ENCODE measurements at regions not wholly inside any gene's neighbourhood (a gene's known extent, or its start where the extent isn't known, plus 50 kb on each side); places are given as distances from the start of the nearest gene placed in this dataset.
A peak's percentile ranks its signal among the peaks of the same experiment; 100 is the strongest.

DNA sequence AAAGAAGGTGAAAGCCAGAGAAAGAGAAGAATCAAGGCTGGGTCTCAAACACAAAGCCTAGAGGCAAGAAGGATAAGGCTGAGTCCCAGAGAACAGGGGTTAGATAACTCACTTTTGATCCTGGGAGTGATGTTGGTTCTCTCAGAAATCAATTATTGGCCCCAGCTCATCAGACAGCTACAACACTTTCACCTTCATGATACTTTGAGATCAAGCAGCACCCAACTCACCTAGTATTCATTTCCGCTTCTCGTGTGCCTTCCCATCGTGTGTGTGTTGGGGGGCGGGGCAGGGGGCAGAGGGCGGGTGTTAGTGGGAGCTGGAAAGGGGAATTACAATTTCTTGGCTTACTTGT, 92.2 kb upstream of the RAD23B start:
- Mint-ChIP-seq H3K36me3 (ENCODE audit: low read depth) (no peaks in the 10 kb centered on the region), H3K4me1 (ENCODE audit: low read depth) (no peaks in the 10 kb centered on the region), H3K27ac (no peak overlapping the region), H3K4me3 (no peak overlapping the region), H3K9me3 (ENCODE audit: insufficient read depth) (no peaks in the 10 kb centered on the region), H3K27me3 (ENCODE audit: low read depth) (peaks cover 15% of the 10 kb centered on the region)
- ChIA-PET CTCF (interaction anchor here (1.0 kb wide), 1 partner anchor 235 kb away, joined by 3 read pairs; no protein-coding TSS in a partner anchor), POLR2A (no interaction called here)
- no peak for ATAC-seq
- no peak for DNase-seq

DNA sequence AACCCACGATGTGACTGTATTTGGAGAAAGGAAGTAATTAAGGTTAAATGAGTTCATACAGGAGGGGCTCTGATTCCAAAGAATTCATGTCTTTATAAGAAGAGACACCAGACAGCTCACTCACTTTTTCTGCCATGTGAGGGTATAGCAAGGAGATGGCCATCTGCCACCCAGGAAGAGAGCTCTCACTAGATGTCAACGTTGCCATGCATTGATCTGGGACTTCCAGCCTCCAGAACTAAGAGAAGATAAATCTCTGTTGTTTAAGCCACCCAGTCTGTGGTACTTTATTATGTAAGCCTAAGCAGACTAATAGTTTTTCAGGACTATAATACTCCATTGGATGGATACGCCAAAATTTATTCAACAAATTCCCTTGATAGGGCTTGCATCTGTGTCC, 89.8 kb upstream of the RAD23B start:
- Mint-ChIP-seq H3K27me3 (ENCODE audit: low read depth) (peaks cover 14% of the 10 kb centered on the region), H3K27ac (no peak overlapping the region), H3K4me1 (ENCODE audit: low read depth) (no peaks in the 10 kb centered on the region), H3K9me3 (ENCODE audit: insufficient read depth) (no peaks in the 10 kb centered on the region), H3K4me3 (no peak overlapping the region), H3K36me3 (ENCODE audit: low read depth) (no peaks in the 10 kb centered on the region)
- no peak for DNase-seq
- ChIA-PET CTCF (no interaction called here), POLR2A (no interaction called here)
- ATAC-seq, result no peak

DNA sequence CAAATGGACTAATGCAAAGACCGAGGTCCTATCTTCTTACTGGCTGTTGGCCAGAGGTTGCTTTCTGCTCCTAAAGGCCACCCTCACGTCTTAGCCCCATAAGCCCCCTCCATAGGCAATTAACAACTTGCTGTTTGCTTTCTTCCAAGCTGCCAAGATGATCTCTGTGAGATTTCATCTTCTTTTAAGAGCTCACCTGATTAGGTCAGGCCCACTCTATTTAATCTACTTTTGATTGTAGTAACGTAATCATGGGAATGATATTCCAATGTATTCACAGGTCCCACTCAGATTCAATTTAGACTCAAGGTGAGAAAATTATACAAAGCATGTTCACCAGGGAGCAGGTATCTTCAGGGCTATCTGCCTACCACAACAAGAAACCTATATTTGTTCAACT, 84.4 kb upstream of the RAD23B start:
- H3K36me3 Mint-ChIP-seq (ENCODE audit: low read depth), result no peaks in the 10 kb centered on the region
- H3K4me3 Mint-ChIP-seq, result no peak overlapping the region
- ATAC-seq, result no peak
- no peak for DNase-seq
- CTCF ChIA-PET, result no interaction called here
- H3K27me3 Mint-ChIP-seq (ENCODE audit: low read depth), result peaks cover 2% of the 10 kb centered on the region
- no peaks in the 10 kb centered on the region for H3K9me3 Mint-ChIP-seq (ENCODE audit: insufficient read depth)
- no peaks in the 10 kb centered on the region for H3K4me1 Mint-ChIP-seq (ENCODE audit: low read depth)
- no peak overlapping the region for H3K27ac Mint-ChIP-seq
- POLR2A ChIA-PET, result no interaction called here

DNA sequence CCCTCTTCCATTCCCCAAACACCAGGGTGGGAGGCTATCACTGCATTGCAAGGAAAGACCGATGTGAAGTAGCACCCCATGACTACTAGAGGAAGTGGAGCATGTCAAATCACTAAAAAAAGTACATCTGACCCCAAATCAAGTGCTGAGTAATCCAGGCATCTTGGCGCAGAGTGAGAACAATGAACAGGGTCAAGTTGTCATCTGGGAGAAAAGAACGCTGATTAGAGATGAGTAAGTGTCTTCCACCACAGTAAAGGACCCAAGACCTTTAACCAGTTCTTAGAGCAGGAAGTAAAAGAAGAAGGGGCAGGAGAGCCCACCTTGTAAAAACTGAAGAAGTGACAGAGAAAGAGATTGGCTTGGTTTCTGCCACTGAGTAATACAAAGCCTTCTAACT, 75.0 kb upstream of the RAD23B start:
- H3K4me1 Mint-ChIP-seq (ENCODE audit: low read depth), result peaks cover 5% of the 10 kb centered on the region
- H3K9me3 Mint-ChIP-seq (ENCODE audit: insufficient read depth), result no peaks in the 10 kb centered on the region
- H3K27me3 Mint-ChIP-seq (ENCODE audit: low read depth), result peaks cover 18% of the 10 kb centered on the region
- ChIA-PET CTCF (no interaction called here), POLR2A (no interaction called here)
- DNase-seq (no peak), ATAC-seq (no peak)
- H3K27ac Mint-ChIP-seq, result no peak overlapping the region
- H3K4me3 Mint-ChIP-seq, result no peak overlapping the region
- no peaks in the 10 kb centered on the region for H3K36me3 Mint-ChIP-seq (ENCODE audit: low read depth)

DNA sequence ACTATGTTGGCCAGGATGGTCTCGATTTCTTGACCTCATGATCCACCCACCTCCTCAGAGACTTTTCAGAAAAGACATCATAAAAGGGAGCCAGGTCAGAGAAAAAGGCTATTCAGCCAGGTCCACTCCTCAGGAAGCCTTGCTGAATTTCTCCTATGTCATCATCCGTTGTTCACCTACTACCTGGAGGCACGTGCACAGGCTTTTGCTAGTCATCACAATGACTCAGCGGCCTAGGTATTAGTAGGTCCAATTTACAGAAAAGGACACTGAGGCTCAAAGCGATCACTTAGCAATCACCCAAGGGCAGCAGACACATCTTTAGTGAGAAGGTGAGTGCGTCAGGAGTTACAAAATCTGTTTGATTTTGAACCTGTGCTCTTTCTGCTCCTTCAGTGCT, 72.3 kb upstream of the RAD23B start:
- H3K36me3 Mint-ChIP-seq (ENCODE audit: low read depth), result no peaks in the 10 kb centered on the region
- no peak for DNase-seq
- ChIA-PET POLR2A (interaction anchor here (0.7 kb wide), 1 partner anchor 1737 kb away, joined by 3 read pairs; no protein-coding TSS in a partner anchor), CTCF (no interaction called here)
- H3K9me3 Mint-ChIP-seq (ENCODE audit: insufficient read depth), result no peaks in the 10 kb centered on the region
- no peak overlapping the region for H3K27ac Mint-ChIP-seq
- no peak for ATAC-seq
- H3K4me1 Mint-ChIP-seq (ENCODE audit: low read depth), result peaks cover 18% of the 10 kb centered on the region
- H3K27me3 Mint-ChIP-seq (ENCODE audit: low read depth), result peaks cover 12% of the 10 kb centered on the region
- no peak overlapping the region for H3K4me3 Mint-ChIP-seq

DNA sequence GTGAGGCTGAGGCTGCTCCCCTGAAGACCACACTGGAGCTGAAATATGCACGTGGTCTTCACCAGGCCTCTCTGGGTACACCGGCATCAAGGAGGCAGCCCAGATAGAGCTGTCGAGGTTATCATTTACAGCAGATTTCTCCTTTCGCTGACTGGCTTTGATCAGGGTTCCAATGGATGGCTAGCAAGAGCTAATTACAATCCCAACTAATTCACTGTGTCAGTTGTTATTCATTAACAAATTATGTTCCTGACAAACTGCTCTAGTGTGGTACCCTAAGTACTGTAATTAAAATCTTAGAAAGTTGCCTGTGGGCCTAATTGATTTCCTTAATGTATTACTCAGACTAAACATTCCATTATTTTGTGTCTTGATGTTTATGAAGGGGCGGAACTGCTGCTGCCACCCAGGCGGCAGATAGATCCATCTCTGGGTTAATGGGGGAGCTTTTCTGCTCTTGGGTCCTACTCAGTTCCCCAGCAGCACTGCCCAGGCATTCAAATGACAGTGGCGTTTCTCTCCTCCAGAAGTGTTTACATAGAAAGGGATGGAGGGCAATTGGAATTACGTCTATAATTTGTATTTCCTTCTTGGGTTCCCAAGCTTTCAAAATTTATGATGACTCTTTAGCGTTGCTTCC, 71.7 kb upstream of the RAD23B start:
- Mint-ChIP-seq H3K27me3 (ENCODE audit: low read depth) (peaks cover 11% of the 10 kb centered on the region), H3K9me3 (ENCODE audit: insufficient read depth) (no peaks in the 10 kb centered on the region), H3K36me3 (ENCODE audit: low read depth) (no peaks in the 10 kb centered on the region), H3K27ac (no peak overlapping the region), H3K4me3 (no peak overlapping the region), H3K4me1 (ENCODE audit: low read depth) (peaks cover 18% of the 10 kb centered on the region)
- DNase-seq, result no peak
- CTCF ChIA-PET, result no interaction called here
- POLR2A ChIA-PET, result interaction anchor here (0.6 to 0.7 kb wide), 2 partner anchors 109 to 1738 kb away, joined by 3 read pairs; no protein-coding TSS in a partner anchor
- no peak for ATAC-seq

DNA sequence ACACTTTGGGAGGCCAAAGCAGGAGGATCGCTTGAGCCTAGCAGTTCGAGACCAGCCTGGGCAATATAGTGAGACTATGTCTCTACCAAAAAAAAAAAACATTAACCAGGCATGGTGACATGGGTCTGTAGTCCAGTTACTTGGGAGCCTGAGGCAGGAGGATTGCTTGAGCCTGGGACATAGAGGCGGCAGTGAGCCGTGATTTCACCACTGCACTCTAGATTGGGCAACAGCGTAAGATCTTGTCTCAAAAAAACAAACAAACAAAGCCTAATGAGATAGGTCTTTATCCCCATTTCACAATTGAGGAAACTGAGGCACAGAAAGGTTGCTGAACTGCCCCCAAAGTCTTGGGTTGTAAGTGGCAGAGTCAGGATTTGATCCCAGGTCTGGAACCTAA, 70.5 kb upstream of the RAD23B start:
- POLR2A ChIA-PET, result no interaction called here
- no peak for DNase-seq
- no peaks in the 10 kb centered on the region for H3K9me3 Mint-ChIP-seq (ENCODE audit: insufficient read depth)
- H3K27me3 Mint-ChIP-seq (ENCODE audit: low read depth), result peaks cover 11% of the 10 kb centered on the region
- H3K36me3 Mint-ChIP-seq (ENCODE audit: low read depth), result no peaks in the 10 kb centered on the region
- H3K27ac Mint-ChIP-seq, result no peak overlapping the region
- H3K4me1 Mint-ChIP-seq (ENCODE audit: low read depth), result peaks cover 18% of the 10 kb centered on the region
- CTCF ChIA-PET, result interaction anchor here (1.3 to 1.5 kb wide), 2 partner anchors 25 to 129 kb away, joined by 3 to 7 read pairs; no protein-coding TSS in a partner anchor
- H3K4me3 Mint-ChIP-seq, result no peak overlapping the region
- ATAC-seq, result no peak

DNA sequence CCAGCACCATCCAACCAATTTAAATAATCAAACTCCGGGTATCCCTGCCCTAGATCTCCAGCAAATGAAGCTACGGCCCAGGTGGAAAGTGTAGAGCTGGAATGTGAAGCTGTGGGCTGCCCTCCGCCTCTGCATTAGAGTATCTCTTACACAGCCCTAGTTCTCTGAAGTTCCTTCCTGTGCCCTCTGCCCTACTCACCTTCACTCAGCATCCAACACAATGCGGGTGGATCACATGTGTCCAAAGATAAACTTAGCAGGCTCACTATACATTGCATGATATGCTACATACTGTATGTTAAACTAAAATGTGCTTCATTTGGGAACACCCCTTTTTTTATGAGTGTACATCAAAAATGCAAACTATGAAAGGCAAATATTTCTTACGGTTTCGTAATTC, 70.0 kb upstream of the RAD23B start:
- ATAC-seq, result peak; percentile 31

DNA sequence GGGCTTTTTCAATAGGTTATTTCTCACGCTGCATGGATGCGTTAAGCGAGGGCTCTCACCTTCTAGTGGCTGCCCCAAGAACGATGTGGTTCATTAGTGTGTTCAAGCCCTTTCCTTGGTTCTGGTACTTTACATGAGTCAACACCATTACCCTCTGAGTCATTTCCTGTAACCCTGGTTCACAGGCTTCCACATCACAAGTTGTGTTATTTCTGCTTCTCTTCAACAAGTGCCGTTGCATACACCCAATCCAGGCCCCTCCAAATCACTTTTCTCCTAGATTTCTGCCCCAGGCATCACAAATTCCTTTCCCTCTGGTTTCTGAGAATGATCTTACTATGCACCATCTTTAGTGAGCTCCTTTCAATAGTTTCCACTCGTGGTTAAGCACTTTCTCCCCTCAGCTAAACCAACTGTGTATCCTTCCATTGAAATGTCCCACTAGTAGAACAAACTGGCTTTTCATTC, 69.5 kb upstream of the RAD23B start:
- no peaks in the 10 kb centered on the region for H3K36me3 Mint-ChIP-seq (ENCODE audit: low read depth)
- peak; percentile 49 for DNase-seq
- H3K4me3 Mint-ChIP-seq, result no peak overlapping the region
- ChIA-PET CTCF (interaction anchor here (1.3 to 1.5 kb wide), 2 partner anchors 24 to 128 kb away, joined by 3 to 7 read pairs; no protein-coding TSS in a partner anchor), POLR2A (interaction anchor here (0.6 kb wide), 1 partner anchor 1578 kb away, joined by 5 read pairs; no protein-coding TSS in a partner anchor)
- peak; percentile 91 for ATAC-seq
- peaks cover 18% of the 10 kb centered on the region for H3K4me1 Mint-ChIP-seq (ENCODE audit: low read depth)
- H3K27me3 Mint-ChIP-seq (ENCODE audit: low read depth), result peaks cover 8% of the 10 kb centered on the region
- peak overlapping the region; percentile 31 for H3K27ac Mint-ChIP-seq
- no peaks in the 10 kb centered on the region for H3K9me3 Mint-ChIP-seq (ENCODE audit: insufficient read depth)

More for the DNA sequence above, 70.0 kb upstream of the RAD23B start:
- no peak overlapping the region for H3K4me3 Mint-ChIP-seq
- ChIA-PET CTCF (interaction anchor here (1.3 to 1.5 kb wide), 2 partner anchors 25 to 128 kb away, joined by 3 to 7 read pairs; no protein-coding TSS in a partner anchor), POLR2A (no interaction called here)
- no peaks in the 10 kb centered on the region for H3K9me3 Mint-ChIP-seq (ENCODE audit: insufficient read depth)
- H3K36me3 Mint-ChIP-seq (ENCODE audit: low read depth), result no peaks in the 10 kb centered on the region
- no peak for DNase-seq
- H3K27ac Mint-ChIP-seq, result peak overlapping the region; percentile 39
- H3K27me3 Mint-ChIP-seq (ENCODE audit: low read depth), result peaks cover 10% of the 10 kb centered on the region
- peaks cover 18% of the 10 kb centered on the region for H3K4me1 Mint-ChIP-seq (ENCODE audit: low read depth)

DNA sequence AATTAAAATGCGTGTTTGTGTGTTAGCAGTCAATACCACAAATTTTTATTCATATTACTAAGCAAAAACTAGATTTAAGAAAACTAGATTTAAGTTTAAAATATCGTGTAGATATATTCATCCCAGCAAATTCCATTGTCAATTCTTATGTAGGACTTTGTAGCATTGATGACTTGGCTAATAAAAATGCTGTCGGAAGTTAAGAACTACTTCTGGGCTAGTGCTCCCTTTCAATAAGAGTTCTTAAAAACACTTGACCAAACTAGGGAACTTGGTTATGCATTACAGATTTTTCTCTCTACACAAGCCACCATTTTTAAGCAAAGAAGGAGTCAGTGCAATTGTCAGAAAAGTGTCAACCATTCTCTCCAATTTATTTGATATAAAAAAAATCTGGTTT, 68.7 kb upstream of the RAD23B start:
- no peak overlapping the region for H3K4me3 Mint-ChIP-seq
- DNase-seq, result no peak
- no peak overlapping the region for H3K27ac Mint-ChIP-seq
- H3K4me1 Mint-ChIP-seq (ENCODE audit: low read depth), result peaks cover 18% of the 10 kb centered on the region
- POLR2A ChIA-PET, result interaction anchor here (0.6 kb wide), 1 partner anchor 1579 kb away, joined by 5 read pairs; no protein-coding TSS in a partner anchor
- H3K9me3 Mint-ChIP-seq (ENCODE audit: insufficient read depth), result no peaks in the 10 kb centered on the region
- peaks cover 8% of the 10 kb centered on the region for H3K27me3 Mint-ChIP-seq (ENCODE audit: low read depth)
- no peaks in the 10 kb centered on the region for H3K36me3 Mint-ChIP-seq (ENCODE audit: low read depth)
- ATAC-seq, result no peak
- CTCF ChIA-PET, result no interaction called here

DNA sequence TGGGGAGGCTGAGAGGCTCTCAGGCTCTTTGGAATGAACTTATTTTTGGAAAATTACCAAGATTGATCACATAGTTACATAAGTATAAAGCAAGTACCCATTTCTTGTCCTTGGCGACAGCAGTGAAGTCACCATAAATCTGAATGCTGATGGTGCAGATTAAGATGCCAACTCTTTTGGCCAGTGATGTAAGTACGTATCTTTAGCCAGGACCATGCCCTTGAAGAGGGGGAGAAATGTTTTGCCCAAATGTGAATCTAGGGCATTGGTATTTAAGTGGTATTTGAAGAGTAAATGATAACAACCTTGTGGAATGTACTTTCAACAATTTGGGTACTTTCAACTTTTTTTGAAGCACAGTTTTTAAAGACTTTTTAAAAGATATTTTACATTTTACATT, 68.2 kb upstream of the RAD23B start:
- ATAC-seq (no peak), DNase-seq (no peak)
- peaks cover 18% of the 10 kb centered on the region for H3K4me1 Mint-ChIP-seq (ENCODE audit: low read depth)
- POLR2A ChIA-PET, result no interaction called here
- H3K36me3 Mint-ChIP-seq (ENCODE audit: low read depth), result no peaks in the 10 kb centered on the region
- CTCF ChIA-PET, result no interaction called here
- H3K9me3 Mint-ChIP-seq (ENCODE audit: insufficient read depth), result no peaks in the 10 kb centered on the region
- H3K27ac Mint-ChIP-seq, result no peak overlapping the region
- peaks cover 6% of the 10 kb centered on the region for H3K27me3 Mint-ChIP-seq (ENCODE audit: low read depth)
- no peak overlapping the region for H3K4me3 Mint-ChIP-seq

DNA sequence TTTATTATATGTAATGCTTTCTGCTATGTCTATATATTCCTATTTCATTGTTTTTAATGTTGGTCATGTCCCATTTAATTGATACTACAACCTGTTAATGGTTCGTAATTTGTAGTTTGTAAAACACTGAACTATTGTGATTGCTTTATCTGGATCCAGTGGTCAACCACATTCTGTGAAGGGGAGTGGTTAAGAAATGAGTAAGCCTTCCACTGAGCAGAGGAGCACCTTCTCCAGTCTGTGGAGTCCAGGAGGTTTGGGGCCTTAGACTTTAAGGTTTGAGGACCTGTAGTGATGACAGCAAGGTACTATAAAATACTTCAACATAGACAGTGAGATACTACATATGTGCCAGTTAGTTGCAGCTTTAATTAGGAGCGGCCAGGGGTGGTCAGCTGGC, 67.7 kb upstream of the RAD23B start:
- DNase-seq, result no peak
- no peak overlapping the region for H3K4me3 Mint-ChIP-seq
- ChIA-PET POLR2A (no interaction called here), CTCF (no interaction called here)
- peaks cover 18% of the 10 kb centered on the region for H3K4me1 Mint-ChIP-seq (ENCODE audit: low read depth)
- no peaks in the 10 kb centered on the region for H3K36me3 Mint-ChIP-seq (ENCODE audit: low read depth)
- H3K9me3 Mint-ChIP-seq (ENCODE audit: insufficient read depth), result no peaks in the 10 kb centered on the region
- no peak for ATAC-seq
- peaks cover 6% of the 10 kb centered on the region for H3K27me3 Mint-ChIP-seq (ENCODE audit: low read depth)
- H3K27ac Mint-ChIP-seq, result no peak overlapping the region

DNA sequence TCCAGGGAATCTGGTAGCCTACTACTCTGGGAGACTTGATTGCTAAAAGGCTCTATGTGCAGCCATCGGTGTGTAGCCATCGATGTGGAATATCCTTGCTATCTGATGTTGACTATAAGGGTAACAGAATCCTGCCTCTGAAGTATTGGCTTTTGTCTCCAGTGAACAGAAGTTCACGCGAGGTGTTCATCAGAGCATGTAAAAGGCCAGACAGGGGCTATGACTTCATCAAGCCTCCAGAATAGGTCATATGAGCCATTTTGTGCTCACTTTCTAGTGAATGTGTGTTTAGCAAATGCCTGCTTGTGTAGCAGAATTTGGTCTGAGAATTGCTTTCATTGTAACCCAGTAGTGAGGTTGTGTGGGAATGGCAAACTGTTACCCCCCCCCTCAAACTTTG, 66.8 kb upstream of the RAD23B start:
- Mint-ChIP-seq H3K9me3 (ENCODE audit: insufficient read depth) (no peaks in the 10 kb centered on the region), H3K4me1 (ENCODE audit: low read depth) (peaks cover 18% of the 10 kb centered on the region), H3K36me3 (ENCODE audit: low read depth) (no peaks in the 10 kb centered on the region), H3K27ac (no peak overlapping the region), H3K27me3 (ENCODE audit: low read depth) (peaks cover 2% of the 10 kb centered on the region), H3K4me3 (no peak overlapping the region)
- ChIA-PET CTCF (no interaction called here), POLR2A (no interaction called here)
- ATAC-seq, result no peak
- no peak for DNase-seq
